ENCODE measurements at regions not wholly inside any gene's neighbourhood (a gene's known extent, or its start where the extent isn't known, plus 50 kb on each side); places are given as distances from the start of the nearest gene placed in this dataset.

- no peaks in the 10 kb centered on the region for H3K79me2 ChIP-seq (ENCODE audit: insufficient read depth, low read depth, low read length)
- no peaks in the 10 kb centered on the region for H4K20me1 ChIP-seq (ENCODE audit: insufficient read depth, low read length)
- H3K9me3 ChIP-seq (ENCODE audit: low read length), result no peaks in the 10 kb centered on the region
- H3K4me3 ChIP-seq (ENCODE audit: low read depth, low read length, poor library complexity, severe bottlenecking), result no peak overlapping the region
- H3K4me1 ChIP-seq (ENCODE audit: insufficient read depth, low read length, poor library complexity, severe bottlenecking), result no peaks in the 10 kb centered on the region
- no peak for TF ChIP-seq EZH2phosphoT487 (IDR thresholded peaks at IDR 0.05; ENCODE audit: borderline replicate concordance, low read depth, low read length)
- ChIA-PET POLR2A (no interaction called here), CTCF (ENCODE audit: unreplicated experiment) (interaction anchor here (0.5 kb wide), 1 partner anchor 505 kb away, joined by 3 read pairs; no protein-coding TSS in a partner anchor)
- no peaks in the 10 kb centered on the region for H3K9me2 ChIP-seq (ENCODE audit: insufficient read depth, low read length)
- no peak overlapping the region for H3K4me2 ChIP-seq (ENCODE audit: low read length)
- no TSS peak for BruUV-seq (replicated peaks)
- intact Hi-C loops (cut with micrococcal nuclease; ENCODE audit: unreplicated experiment), result no loop called here
- no peak overlapping the region for H3K27ac ChIP-seq (ENCODE audit: low read depth, low read length, poor library complexity, severe bottlenecking)
- no peaks in the 10 kb centered on the region for H3K36me3 ChIP-seq (ENCODE audit: insufficient read depth, low read length)
- DNase-seq (ENCODE audit: low spot score), result no peak
- H2AFZ ChIP-seq (ENCODE audit: low read length), result no peak overlapping the region
Observed at GRCh38 chr3:13219077-13219901, 146.1 kb upstream of the IQSEC1 start.

GRCh38 chr3:13218541-13218908, 145.3 kb upstream of the IQSEC1 start:
- no peaks in the 10 kb centered on the region for H3K79me2 ChIP-seq (ENCODE audit: insufficient read depth, low read depth, low read length)
- TF ChIP-seq CTCF (conservative IDR thresholded peaks at IDR 0.05; ENCODE audit: low read length) (no peak), EZH2phosphoT487 (IDR thresholded peaks at IDR 0.05; ENCODE audit: borderline replicate concordance, low read depth, low read length) (no peak)
- intact Hi-C loops (cut with micrococcal nuclease; ENCODE audit: unreplicated experiment), result no loop called here
- ChIA-PET POLR2A (no interaction called here), CTCF (ENCODE audit: unreplicated experiment) (interaction anchor here (0.5 kb wide), 1 partner anchor 504 kb away, joined by 3 read pairs; no protein-coding TSS in a partner anchor)
- H4K20me1 ChIP-seq (ENCODE audit: insufficient read depth, low read length), result no peaks in the 10 kb centered on the region
- no peaks in the 10 kb centered on the region for H3K4me1 ChIP-seq (ENCODE audit: insufficient read depth, low read length, poor library complexity, severe bottlenecking)
- H3K4me2 ChIP-seq (ENCODE audit: low read length), result no peak overlapping the region
- no peaks in the 10 kb centered on the region for H3K9me2 ChIP-seq (ENCODE audit: insufficient read depth, low read length)
- no peaks in the 10 kb centered on the region for H3K36me3 ChIP-seq (ENCODE audit: insufficient read depth, low read length)
- no peaks in the 10 kb centered on the region for H3K9me3 ChIP-seq (ENCODE audit: low read length)
- H3K4me3 ChIP-seq (ENCODE audit: low read depth, low read length, poor library complexity, severe bottlenecking), result no peak overlapping the region
- BruUV-seq (replicated peaks), result no TSS peak
- H3K27ac ChIP-seq (ENCODE audit: low read depth, low read length, poor library complexity, severe bottlenecking), result no peak overlapping the region
- DNase-seq (ENCODE audit: low spot score), result no peak
- H2AFZ ChIP-seq (ENCODE audit: low read length), result no peak overlapping the region

- Histone ChIP-seq H3K4me2 (ENCODE audit: low read length) (no peak overlapping the region), H3K27ac (ENCODE audit: low read depth, low read length, poor library complexity, severe bottlenecking) (no peak overlapping the region), H3K4me3 (ENCODE audit: low read depth, low read length, poor library complexity, severe bottlenecking) (no peak overlapping the region), H4K20me1 (ENCODE audit: insufficient read depth, low read length) (no peaks in the 10 kb centered on the region), H3K9me2 (ENCODE audit: insufficient read depth, low read length) (no peaks in the 10 kb centered on the region), H3K79me2 (ENCODE audit: insufficient read depth, low read depth, low read length) (no peaks in the 10 kb centered on the region), H2AFZ (ENCODE audit: low read length) (no peak overlapping the region), H3K9me3 (ENCODE audit: low read length) (no peaks in the 10 kb centered on the region), H3K4me1 (ENCODE audit: insufficient read depth, low read length, poor library complexity, severe bottlenecking) (no peaks in the 10 kb centered on the region), H3K36me3 (ENCODE audit: insufficient read depth, low read length) (no peaks in the 10 kb centered on the region)
- intact Hi-C loops (cut with micrococcal nuclease; ENCODE audit: unreplicated experiment), result no loop called here
- BruUV-seq (replicated peaks), result no TSS peak
- CTCF ChIA-PET (ENCODE audit: unreplicated experiment), result no interaction called here
- POLR2A ChIA-PET, result no interaction called here
- TF ChIP-seq CTCF (conservative IDR thresholded peaks at IDR 0.05; ENCODE audit: low read length) (no peak), EZH2phosphoT487 (IDR thresholded peaks at IDR 0.05; ENCODE audit: borderline replicate concordance, low read depth, low read length) (no peak)
- no peak for DNase-seq (ENCODE audit: low spot score)
Observed at GRCh38 chr3:13217736-13218540, 144.7 kb upstream of the IQSEC1 start.

All from OCI-LY7 (cell line).